AG04450 (cell line): ENCODE measurements at regions not wholly inside any gene's neighbourhood (a gene's known extent, or its start where the extent isn't known, plus 50 kb on each side); places are given as distances from the start of the nearest gene placed in this dataset.

Source experiments
- CTCF ChIA-PET: fragments of 300-600, 350-600 bp; formaldehyde crosslinking; extraction: SDS; loops from one replicate; lab custom pipeline; 2022; ENCODE audit warnings: antibody characterized with exemption, inconsistent platforms; lab: Charles Lee
- POLR2A ChIA-PET: fragments of 350-600 bp; formaldehyde crosslinking; extraction: SDS; loops from one replicate; lab custom pipeline; 2021; ENCODE audit warnings: antibody characterized with exemption, inconsistent platforms; lab: Yijun Ruan, JAX
- DNase-seq: peaks from one replicate; pipeline ENCODE4 v3.0.0-alpha.2; 2011; ENCODE audit warnings: low read depth, low spot score
- H3K27ac ChIP-seq: one replicate; pipeline ENCODE4 v1.5.1; 2012; ENCODE audit warnings: low read depth, low read length, control low read depth
- H3K27me3 ChIP-seq: one replicate; pipeline ENCODE4 v1.6.0; 2012; ENCODE audit warnings: low read length; ENCODE audit not compliant: control insufficient read depth, insufficient read depth
- H3K4me3 ChIP-seq: 2 replicates; pipeline ENCODE4 v1.5.1; 2011; ENCODE audit warnings: mild to moderate bottlenecking, low read depth, low read length, control low read depth
- H3K9me3 ChIP-seq: 2 replicates; pipeline ENCODE4 v1.5.1; 2012; ENCODE audit warnings: low read length; ENCODE audit not compliant: control insufficient read depth, insufficient read depth
- CTCF ChIP-seq: IDR thresholded peaks from 2 replicates; pipeline ENCODE4 v1.5.1; 2011; ENCODE audit warnings: low read depth, low read length, control low read depth, inconsistent platforms

GRCh38 chr7:21107101-21107500 is 320.4 kb upstream of the SP8 start:
- DNase-seq: no peak
- Histone ChIP-seq H3K9me3 (peaks cover 18% of the 10 kb centered on the region), H3K27ac (no peak overlapping the region), H3K4me3 (no peak overlapping the region), H3K27me3 (no peaks in the 10 kb centered on the region)
- CTCF ChIA-PET: no interaction called here
- TF ChIP-seq CTCF: no peak
- POLR2A ChIA-PET: no interaction called here

- ChIA-PET POLR2A (no interaction called here), CTCF (no interaction called here)
- Histone ChIP-seq H3K4me3 (no peak overlapping the region), H3K27ac (no peak overlapping the region), H3K27me3 (no peaks in the 10 kb centered on the region), H3K9me3 (peaks cover 18% of the 10 kb centered on the region)
- TF ChIP-seq CTCF: no peak
- no peak for DNase-seq
Measured at GRCh38 chr7:21108182-21108581, 319.7 kb upstream of the SP4 start.

GRCh38 chr7:21113609-21114415 is 314.1 kb upstream of the SP4 start:
- H3K9me3 ChIP-seq: peaks cover 3% of the 10 kb centered on the region; the same call in 1 of the 2 replicates
- ChIA-PET CTCF (no interaction called here), POLR2A (no interaction called here)
- no peak for DNase-seq
- H3K27ac ChIP-seq: no peak overlapping the region
- H3K27me3 ChIP-seq: no peaks in the 10 kb centered on the region
- no peak overlapping the region for H3K4me3 ChIP-seq
- TF ChIP-seq CTCF: no peak

- TF ChIP-seq CTCF: no peak
- DNase-seq: no peak
- Histone ChIP-seq H3K27ac (no peak overlapping the region), H3K27me3 (no peaks in the 10 kb centered on the region), H3K4me3 (no peak overlapping the region), H3K9me3 (peaks cover 4% of the 10 kb centered on the region)
- POLR2A ChIA-PET: no interaction called here
- CTCF ChIA-PET: no interaction called here
Measured at GRCh38 chr7:21123586-21123985, 304.3 kb upstream of the SP4 start.

- Histone ChIP-seq H3K9me3 (peaks cover 6% of the 10 kb centered on the region), H3K27me3 (no peaks in the 10 kb centered on the region), H3K4me3 (no peak overlapping the region), H3K27ac (no peak overlapping the region)
- ChIA-PET POLR2A (no interaction called here), CTCF (no interaction called here)
- no peak for TF ChIP-seq CTCF
- DNase-seq: no peak
Measured at GRCh38 chr7:21125297-21125696, 302.6 kb upstream of the SP4 start.
